ENCODE measurements at regions not wholly inside any gene's neighbourhood (a gene's known extent, or its start where the extent isn't known, plus 50 kb on each side); places are given as distances from the start of the nearest gene placed in this dataset.
"Not testable (repeated sequence)": the region's sequence is repeated elsewhere in the genome, so short reads cannot be mapped to it uniquely, and the experiment has no call there.

DNA sequence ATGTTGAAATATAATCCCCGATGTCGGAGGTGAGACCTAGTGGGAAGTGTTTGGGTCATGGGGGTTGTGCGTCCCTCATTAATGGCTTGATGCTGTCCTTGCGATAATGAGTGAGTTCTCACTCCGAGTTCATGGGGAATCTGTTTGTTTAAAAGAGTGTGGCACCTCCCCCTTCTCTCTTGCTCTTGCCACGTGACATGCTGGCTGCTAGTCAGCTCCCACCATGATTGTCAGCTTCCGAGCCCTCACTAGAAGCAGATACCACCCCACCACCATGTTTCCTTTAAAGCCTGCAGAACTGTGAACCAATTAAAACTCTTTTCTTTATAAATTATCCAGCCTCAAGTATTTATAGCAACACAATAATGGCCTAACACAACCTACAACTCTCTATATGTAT, 166.3 kb upstream of the MBNL1 start:
- no peak for DNase-seq

DNA sequence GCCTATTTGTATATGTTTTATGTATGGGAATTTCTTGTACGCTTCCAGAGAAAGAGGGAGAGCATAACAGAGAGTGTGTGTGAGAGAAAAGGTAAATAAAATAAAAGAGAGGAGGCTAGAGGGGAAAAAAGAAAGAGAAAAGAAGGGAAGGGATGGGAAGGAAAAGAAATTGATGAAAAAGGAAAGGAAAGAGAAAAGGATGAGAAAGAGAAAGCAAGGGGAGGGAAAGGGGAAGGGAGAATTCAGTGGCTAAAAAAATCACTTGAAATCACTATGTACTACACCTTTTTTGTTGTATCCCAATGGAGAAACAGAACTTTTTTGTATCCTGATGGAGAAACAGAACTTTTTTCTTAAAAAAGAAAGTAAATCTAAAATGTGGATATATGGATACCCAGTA, 165.5 kb upstream of the MBNL1 start:
- no peak for DNase-seq

DNA sequence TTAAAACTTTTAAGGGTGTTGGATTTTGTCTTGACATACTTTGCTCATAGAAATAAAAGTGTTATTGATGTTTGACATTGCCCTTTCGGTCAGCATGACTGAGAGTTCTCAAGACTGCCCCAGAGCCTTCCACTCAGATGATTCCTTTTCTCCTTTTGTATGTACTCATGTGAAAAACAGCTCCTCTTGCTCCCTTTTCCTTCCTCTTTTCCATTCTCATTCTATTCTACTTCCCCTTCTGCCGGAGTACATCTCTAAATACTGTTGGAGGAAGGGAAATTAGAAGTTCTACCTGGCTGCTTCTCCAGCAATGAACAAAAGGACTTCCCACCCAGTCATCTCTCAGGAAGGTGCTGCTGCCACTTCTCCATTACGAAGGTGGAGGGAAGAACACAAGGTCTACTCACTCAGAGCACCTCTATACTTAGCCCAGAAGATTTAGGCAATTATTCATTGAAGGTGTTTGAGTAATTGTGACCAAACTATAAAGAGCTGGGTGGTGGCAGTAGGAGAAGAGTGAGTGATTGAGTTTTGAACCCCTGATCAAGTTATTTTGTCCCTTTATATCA, 163.8 kb upstream of the MBNL1 start:
- no peak for DNase-seq

DNA sequence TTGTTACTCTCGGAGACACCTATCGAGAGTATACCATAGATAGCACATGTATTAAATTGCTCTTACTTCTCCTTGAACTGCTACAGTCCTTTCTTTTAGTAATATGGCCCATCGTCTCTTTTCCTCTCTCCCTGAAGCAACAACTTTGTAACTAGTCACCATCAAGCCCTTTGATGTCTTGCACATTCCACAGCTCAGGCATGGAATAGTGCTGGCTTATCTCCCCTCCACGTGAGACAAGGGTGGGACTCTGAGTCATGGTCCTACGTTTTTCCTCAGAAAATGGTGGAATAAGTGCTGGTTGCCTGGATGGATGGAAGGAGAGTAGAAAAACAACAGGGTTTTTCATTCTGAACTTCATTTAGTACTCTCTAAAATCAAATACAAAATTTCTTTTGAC, 163.3 kb upstream of the MBNL1 start:
- DNase-seq: no peak

GRCh38 chr3:152109038-152109437, 159.7 kb upstream of the MBNL1 start:
- DNase-seq: no peak

DNA sequence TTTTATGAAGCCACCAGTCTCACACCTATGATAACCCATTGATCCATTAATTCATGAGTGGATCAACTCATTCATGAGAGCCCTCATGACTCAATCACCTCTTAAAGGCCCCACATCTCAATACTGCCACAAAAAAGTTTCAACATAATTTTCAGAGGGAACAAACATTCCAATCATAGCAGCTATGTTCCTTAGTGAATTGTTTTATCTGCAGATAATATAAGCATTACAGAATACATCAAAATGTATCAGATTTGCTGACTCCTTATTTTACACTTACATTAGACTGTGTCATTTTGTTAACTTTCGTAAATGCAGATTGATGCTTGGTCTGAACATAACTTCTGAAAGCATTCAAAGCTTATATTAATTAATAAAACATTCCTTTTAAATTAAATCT, 155.3 kb upstream of the MBNL1 start:
- no peak for DNase-seq

DNA sequence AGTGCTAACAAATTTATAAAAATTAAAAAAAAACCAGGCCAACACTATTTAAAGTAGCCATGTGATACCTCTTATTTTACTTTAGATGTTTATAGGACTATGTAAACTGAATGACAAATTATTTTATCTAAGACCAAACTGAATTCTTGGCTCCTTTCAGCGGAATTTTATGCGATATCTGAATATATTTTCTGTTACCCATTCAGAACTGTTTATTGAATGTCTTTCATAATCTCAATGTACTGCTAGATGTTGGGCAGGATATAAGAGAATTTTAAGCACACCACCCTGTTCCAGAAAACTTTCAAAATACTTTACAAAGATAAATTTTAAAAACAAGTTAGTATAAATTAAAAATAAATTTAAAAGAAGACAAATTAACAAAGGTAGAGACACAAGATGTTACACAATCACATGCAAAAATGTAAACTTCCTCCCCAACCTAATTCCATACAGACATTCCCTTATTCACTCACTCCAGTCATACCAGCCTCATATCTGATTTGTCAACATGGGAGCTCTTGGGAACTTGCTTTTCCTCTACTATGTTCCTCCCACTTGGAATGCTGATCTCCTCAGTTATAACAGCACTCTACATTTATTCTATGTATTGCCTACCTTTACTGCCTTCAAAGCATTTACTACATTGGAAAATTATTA, 154.6 kb upstream of the MBNL1 start:
- no peak for DNase-seq

GRCh38 chr3:152120601-152121269, 148.0 kb upstream of the MBNL1 start:
- no peak for DNase-seq

GRCh38 chr3:152121270-152121636, 147.5 kb upstream of the MBNL1 start:
- DNase-seq: no peak

GRCh38 chr3:152122851-152123250, 145.9 kb upstream of the MBNL1 start:
- no peak for DNase-seq

GRCh38 chr3:152123457-152123856, 145.3 kb upstream of the MBNL1 start:
- no peak for DNase-seq

DNA sequence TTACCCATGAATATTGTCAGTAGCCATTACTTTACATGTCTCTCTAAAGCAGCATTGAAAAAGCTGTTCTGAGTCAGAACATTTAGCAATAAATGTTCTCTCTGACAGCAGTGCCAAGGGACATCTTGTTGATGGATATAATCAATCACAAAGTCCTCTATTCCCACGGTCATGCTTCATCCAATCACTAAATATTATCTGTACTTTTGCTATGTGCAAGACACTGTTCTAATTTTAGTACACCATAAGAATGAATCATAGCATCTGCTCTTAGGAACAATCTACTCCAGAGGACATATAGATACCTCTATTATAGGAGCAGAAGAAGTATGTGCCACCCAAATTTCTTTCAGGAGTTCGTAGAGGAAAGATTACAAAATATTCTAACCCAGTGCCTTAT, 142.5 kb upstream of the MBNL1 start:
- DNase-seq: no peak

GRCh38 chr3:152127058-152127457, 141.7 kb upstream of the MBNL1 start:
- DNase-seq: no peak

GRCh38 chr3:152128356-152128755, 140.4 kb upstream of the MBNL1 start:
- no peak for DNase-seq

GRCh38 chr3:152139651-152140050, 129.1 kb upstream of the MBNL1 start:
- DNase-seq: no peak

DNA sequence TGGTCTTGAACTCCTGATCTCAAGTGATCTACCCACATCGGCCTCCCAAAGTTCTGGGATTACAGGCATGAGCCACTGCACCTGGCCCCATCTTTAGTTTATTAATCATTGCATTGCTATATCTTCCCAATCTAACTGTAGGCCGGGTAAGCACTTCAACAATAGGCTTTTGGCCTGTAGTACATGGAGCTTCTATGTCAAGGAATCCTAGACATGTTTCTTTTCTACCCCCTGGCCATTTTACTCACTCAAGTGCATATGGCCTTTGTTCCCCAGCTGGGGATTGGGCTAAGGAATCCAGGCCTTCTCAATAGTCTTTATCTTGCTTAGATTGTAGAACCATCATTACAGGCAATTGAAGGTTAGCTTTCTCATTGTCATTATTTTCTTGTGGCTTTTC, 122.3 kb upstream of the MBNL1 start:
- DNase-seq: no peak

DNA sequence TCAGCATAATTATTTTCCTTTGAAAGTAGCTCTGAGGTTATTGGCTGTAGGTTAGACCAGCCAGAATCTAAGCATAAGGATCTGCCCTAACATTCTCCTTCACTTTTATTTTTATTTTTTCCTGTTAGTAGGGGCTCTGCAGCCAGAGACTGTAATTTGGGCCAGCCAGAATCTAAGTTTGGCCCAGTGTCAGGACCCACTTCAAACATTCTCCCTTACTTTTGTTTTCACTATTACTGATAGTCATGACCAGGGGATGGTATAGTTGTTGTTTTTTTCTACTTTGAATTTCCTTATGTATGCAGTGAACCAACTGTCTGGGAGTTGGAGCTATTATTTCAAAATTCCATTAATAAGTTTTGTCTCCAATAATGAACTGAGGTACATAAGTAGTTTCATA, 121.0 kb upstream of the MBNL1 start:
- DNase-seq: no peak

- DNase-seq: no peak
Measured at GRCh38 chr3:152148579-152148978, 120.2 kb upstream of the MBNL1 start.

DNA sequence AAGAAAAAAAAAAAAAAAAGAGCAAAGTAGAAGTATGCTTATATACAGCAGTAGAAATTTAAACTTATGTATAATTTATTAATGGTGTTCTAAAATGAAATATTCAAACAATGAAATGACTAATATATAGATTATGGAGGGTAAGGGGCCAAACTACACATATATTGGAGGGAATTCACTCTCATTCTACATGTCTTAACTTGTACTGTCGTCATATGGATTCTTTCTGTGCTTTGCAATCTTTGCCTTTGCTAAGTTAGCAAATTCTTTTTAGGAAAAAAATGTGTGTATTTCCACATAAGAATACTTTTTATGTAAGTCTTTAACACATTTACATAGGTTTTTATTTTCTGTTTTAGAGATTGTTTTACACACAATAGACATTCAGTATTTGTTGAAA, 118.9 kb upstream of the MBNL1 start:
- DNase-seq: no peak

DNA sequence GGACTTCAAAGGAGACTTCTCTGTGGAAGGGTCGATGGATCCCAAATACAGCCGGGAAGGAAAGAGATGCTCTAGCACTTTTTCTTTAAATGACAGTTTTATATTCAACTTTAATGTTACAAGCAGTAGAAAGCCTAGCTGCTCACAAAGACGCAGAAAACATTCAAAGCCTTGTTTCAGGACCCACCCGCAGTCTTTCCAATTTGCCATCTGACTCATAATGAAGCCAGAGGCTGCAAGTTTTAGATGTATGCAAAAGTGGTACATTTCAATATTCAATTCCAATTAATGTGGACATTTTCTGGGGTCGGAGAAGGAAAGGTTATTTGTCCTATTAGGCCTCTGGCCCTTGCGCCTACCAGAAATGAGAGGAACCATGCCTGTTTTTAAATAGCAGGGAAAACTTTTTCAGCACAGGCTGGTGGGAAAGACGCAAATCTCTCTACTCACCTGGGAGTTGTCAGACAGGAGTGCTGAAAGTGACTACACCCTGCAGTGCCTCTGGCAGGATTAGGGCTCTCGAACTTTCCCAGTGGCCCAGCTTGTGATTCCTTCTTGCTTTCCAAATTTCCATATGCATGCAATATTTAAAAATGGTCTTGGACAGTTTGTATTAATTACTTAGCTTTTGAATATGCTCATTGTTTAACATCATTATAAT, 117.4 kb upstream of the MBNL1 start:
- DNase-seq: no peak

DNA sequence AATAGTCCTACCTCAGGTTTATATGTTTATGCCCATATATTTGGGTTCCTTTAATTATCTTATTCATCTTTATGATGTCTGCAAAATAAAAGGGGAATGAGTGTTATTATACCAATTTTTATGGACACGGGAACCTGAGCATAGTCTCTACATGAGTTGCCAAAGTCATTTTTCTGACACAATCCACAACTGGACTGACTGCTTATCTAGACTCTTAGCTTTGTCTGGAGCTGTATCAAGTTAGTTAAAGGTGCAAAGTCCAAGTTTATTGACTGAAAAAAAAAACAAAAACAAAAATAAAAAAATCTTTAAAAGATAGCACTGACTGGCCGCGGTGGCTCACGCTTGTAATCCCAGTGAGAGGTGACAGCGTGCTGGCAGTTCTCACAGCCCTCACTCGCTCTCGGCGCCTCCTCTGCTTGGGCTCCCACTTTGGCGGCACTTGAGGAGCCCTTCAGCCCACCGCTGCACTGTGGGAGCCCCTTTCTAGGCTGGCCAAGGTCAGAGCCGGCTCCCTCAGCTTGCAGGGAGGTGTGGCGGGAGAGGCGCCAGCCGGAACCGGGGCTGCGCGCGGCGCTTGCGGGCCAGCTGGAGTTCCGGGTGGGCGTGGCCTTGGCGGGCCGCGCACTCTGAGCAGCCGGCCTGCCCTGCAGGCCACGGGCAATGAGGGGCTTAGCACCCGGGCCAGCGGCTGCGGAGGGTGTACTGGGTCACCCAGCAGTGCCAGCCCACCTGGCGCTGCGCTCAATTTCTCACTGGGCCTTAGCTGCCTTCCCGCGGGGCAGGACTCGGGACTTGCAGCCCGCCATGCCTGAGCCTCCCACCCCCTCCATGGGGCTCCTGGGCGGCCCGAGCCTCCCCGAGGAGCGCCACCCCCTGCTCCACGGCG, 116.6 kb upstream of the MBNL1 start:
- DNase-seq: not testable (repeated sequence)

- not testable (repeated sequence) for DNase-seq
Measured at GRCh38 chr3:152153115-152153514, 115.6 kb upstream of the MBNL1 start.
